ENCODE measurements at regions not wholly inside any gene's neighbourhood (a gene's known extent, or its start where the extent isn't known, plus 50 kb on each side); places are given as distances from the start of the nearest gene placed in this dataset.
A peak's percentile ranks its signal among the peaks of the same experiment; 100 is the strongest.

DNA sequence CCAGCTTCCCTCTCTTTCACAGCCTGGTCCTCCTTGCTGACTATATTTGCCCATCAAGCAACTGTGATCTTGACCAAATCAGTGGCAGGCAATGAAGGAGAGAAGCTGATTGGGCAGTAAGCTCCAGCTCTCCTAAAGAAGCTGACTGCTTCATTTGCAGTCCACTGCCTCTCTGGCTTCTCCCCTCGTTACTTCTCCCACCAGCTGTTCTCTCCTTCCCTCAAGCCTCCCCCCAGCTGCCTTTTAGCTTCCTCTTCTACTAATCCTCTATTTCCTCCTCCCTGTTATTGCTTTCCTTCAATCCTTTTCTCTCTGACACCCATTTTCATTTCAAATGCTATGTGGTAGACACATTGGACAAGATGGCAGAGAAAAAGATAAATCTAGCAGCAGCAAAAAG is 474.7 kb upstream of the UBE2E2 start:
- no peak overlapping the region for H2BK5ac ChIP-seq (ENCODE audit: low read depth, low read length)
- no peak overlapping the region for H3K18ac ChIP-seq (ENCODE audit: extremely low read depth, low read length)
- H3K23ac ChIP-seq (ENCODE audit: insufficient read length) = no peak overlapping the region
- no peaks in the 10 kb centered on the region; the same call in 1 of the 2 replicates for H3K23me2 ChIP-seq (ENCODE audit: low read depth, low read length)
- no peak overlapping the region for H2AK5ac ChIP-seq (ENCODE audit: low read depth, low read length)
- ChIA-PET POLR2A (ENCODE audit: partially characterized antibody) (no interaction called here), CTCF (ENCODE audit: partially characterized antibody) (interaction anchor here (2.1 kb wide), 1 partner anchor 159 kb away, joined by 19 read pairs; no protein-coding TSS in a partner anchor)
- H3K56ac ChIP-seq (replicated peaks; ENCODE audit: insufficient read length, low read depth, low read length) = no peak overlapping the region
- no peak for DNase-seq (ENCODE audit: low read depth in 1 of 2, low spot score in 2 of 2)
- H3K27me3 ChIP-seq (replicated peaks in 1 of 4; ENCODE audit: control insufficient read depth in 3 of 4, extremely low read depth in 1 of 4, insufficient read depth in 3 of 4, low read length in 3 of 4) = no peaks in the 10 kb centered on the region
- no peak overlapping the region for H2BK120ac ChIP-seq (replicated peaks; ENCODE audit: low read depth, low read length)
- no peak for FAIRE-seq
- 0 out of 7 replicates have a peak overlapping the region, but pooled peaks of 1 of the 4 experiments have one; percentile 3 for H3K9ac ChIP-seq (replicated peaks in 1 of 4; ENCODE audit: extremely low read depth in 1 of 4, low read depth in 3 of 4, low read length in 3 of 4)
- no peak overlapping the region for H3K14ac ChIP-seq (ENCODE audit: insufficient read length)
- H2BK20ac ChIP-seq (ENCODE audit: low read length) = no peak overlapping the region
- no peaks in the 10 kb centered on the region for H4K20me1 ChIP-seq (replicated peaks in 1 of 2; ENCODE audit: control insufficient read depth in 1 of 2, insufficient read depth in 2 of 2, low read length in 2 of 2)
- H3K4me3 ChIP-seq (ENCODE audit: extremely low read depth in 1 of 4, insufficient read depth in 2 of 4, low read depth in 3 of 4, low read length in 4 of 4) = no peak overlapping the region
- no peak overlapping the region for H3K4me2 ChIP-seq (ENCODE audit: insufficient read depth in 1 of 2, low read depth in 2 of 2, low read length in 2 of 2)
- no peak overlapping the region for H4K5ac ChIP-seq (ENCODE audit: insufficient read length, low read depth, low read length)
- H2BK15ac ChIP-seq (ENCODE audit: low read length) = no peak overlapping the region
- H3K36me3 ChIP-seq (ENCODE audit: control insufficient read depth in 2 of 4, insufficient read depth in 4 of 4, low read length in 3 of 4) = no peaks in the 10 kb centered on the region
- H2BK12ac ChIP-seq (ENCODE audit: low read depth, low read length) = no peak overlapping the region
- H4K8ac ChIP-seq (ENCODE audit: extremely low read depth, insufficient read depth, low read length) = no peak overlapping the region
- WGBS, 2 experiments (ENCODE audit: extremely low coverage in 1 of 2, insufficient coverage in 1 of 2, insufficient read length in 1 of 2, insufficient replicate concordance in 2 of 2, low coverage in 1 of 2, low lambda C conversion rate in 2 of 2, missing lambda C conversion rate in 1 of 2) = 64% methylated on average over 1 of the region's 1 CpG; no CpG with 5 or more reads in 1 of the 2 experiments
- no peaks in the 10 kb centered on the region for H3K79me2 ChIP-seq (ENCODE audit: control insufficient read depth in 1 of 2, insufficient read depth in 2 of 2, low read length in 2 of 2)
- H3K27ac ChIP-seq (ENCODE audit: low read depth, low read length) = no peak overlapping the region
- no peaks in the 10 kb centered on the region for H3K9me3 ChIP-seq (ENCODE audit: insufficient read depth in 2 of 2, low read depth in 1 of 2, low read length in 1 of 2)
- no peak overlapping the region for H3K4ac ChIP-seq (replicated peaks; ENCODE audit: insufficient read length, low read depth, low read length)
- no peaks in the 10 kb centered on the region for H3K4me1 ChIP-seq (replicated peaks in 1 of 4; ENCODE audit: control insufficient read depth in 3 of 4, insufficient read depth in 4 of 4, low read length in 3 of 4)
- no peak overlapping the region for H2AFZ ChIP-seq (ENCODE audit: low read length)
- no peaks in the 10 kb centered on the region for H3K79me1 ChIP-seq (ENCODE audit: low read depth, low read length)
- no peak overlapping the region for H4K91ac ChIP-seq (replicated peaks; ENCODE audit: insufficient read length, low read length)
- TF ChIP-seq, protein P1, sequence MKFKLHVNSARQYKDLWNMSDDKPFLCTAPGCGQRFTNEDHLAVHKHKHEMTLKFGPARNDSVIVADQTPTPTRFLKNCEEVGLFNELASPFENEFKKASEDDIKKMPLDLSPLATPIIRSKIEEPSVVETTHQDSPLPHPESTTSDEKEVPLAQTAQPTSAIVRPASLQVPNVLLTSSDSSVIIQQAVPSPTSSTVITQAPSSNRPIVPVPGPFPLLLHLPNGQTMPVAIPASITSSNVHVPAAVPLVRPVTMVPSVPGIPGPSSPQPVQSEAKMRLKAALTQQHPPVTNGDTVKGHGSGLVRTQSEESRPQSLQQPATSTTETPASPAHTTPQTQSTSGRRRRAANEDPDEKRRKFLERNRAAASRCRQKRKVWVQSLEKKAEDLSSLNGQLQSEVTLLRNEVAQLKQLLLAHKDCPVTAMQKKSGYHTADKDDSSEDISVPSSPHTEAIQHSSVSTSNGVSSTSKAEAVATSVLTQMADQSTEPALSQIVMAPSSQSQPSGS (IDR thresholded peaks at IDR 0.05; ENCODE audit: low read length) = no peak
- TF ChIP-seq POLR2AphosphoS5 (IDR thresholded peaks at IDR 0.05; ENCODE audit: low read depth, low read length) (no peak), SUZ12 (IDR thresholded peaks at IDR 0.05; ENCODE audit: low read length) (no peak), EP300 (IDR thresholded peaks at IDR 0.05; ENCODE audit: borderline replicate concordance in 1 of 2, low read depth in 2 of 2, low read length in 2 of 2) (no peak), HDAC2 (IDR thresholded peaks at IDR 0.05; ENCODE audit: borderline replicate concordance in 1 of 2, low read depth in 2 of 2, low read length in 2 of 2) (no peak), TEAD4 (IDR thresholded peaks at IDR 0.05; ENCODE audit: low read depth, low read length) (no peak), HDAC6 (IDR thresholded peaks at IDR 0.05; ENCODE audit: low read depth, low read length) (no peak)
- TF ChIP-seq, protein P2, sequence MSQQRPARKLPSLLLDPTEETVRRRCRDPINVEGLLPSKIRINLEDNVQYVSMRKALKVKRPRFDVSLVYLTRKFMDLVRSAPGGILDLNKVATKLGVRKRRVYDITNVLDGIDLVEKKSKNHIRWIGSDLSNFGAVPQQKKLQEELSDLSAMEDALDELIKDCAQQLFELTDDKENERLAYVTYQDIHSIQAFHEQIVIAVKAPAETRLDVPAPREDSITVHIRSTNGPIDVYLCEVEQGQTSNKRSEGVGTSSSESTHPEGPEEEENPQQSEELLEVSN (IDR thresholded peaks at IDR 0.05) = no peak
- TF ChIP-seq, protein P3, sequence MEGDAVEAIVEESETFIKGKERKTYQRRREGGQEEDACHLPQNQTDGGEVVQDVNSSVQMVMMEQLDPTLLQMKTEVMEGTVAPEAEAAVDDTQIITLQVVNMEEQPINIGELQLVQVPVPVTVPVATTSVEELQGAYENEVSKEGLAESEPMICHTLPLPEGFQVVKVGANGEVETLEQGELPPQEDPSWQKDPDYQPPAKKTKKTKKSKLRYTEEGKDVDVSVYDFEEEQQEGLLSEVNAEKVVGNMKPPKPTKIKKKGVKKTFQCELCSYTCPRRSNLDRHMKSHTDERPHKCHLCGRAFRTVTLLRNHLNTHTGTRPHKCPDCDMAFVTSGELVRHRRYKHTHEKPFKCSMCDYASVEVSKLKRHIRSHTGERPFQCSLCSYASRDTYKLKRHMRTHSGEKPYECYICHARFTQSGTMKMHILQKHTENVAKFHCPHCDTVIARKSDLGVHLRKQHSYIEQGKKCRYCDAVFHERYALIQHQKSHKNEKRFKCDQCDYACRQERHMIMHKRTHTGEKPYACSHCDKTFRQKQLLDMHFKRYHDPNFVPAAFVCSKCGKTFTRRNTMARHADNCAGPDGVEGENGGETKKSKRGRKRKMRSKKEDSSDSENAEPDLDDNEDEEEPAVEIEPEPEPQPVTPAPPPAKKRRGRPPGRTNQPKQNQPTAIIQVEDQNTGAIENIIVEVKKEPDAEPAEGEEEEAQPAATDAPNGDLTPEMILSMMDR (IDR thresholded peaks at IDR 0.05; ENCODE audit: control extremely low read depth in 1 of 3, insufficient read depth in 1 of 3, low read depth in 1 of 3, low read length in 3 of 3) = no peak

Measured in H1 (cell line).